GM21360 (cell line): ENCODE measurements at regions not wholly inside any gene's neighbourhood (a gene's known extent, or its start where the extent isn't known, plus 50 kb on each side); places are given as distances from the start of the nearest gene placed in this dataset.

Experiments
- ATAC-seq: cut with Tn5 transposase; IDR thresholded peaks from one replicate; pipeline ENCODE4 v1.9.1; 2021; ENCODE audit warnings: mild to moderate bottlenecking, moderate library complexity; ENCODE audit not compliant: unreplicated experiment

DNA sequence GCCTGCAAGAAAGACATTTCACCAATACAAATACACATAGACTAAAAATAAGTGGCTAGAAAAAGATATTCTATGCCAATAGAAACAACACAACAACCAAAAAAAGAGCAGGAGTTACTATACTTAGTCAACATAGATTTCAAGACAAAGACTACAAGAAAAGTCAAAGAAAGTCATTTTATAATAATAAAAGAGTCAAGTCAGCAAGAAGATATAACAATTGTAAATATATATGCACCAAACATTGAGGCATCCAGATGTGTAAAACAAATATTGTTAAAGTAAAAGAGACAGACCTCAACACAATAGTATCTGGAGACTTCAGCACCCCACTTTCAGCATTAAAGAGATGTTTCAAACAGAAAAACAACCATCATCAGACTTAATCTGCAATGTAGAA lies 104.6 kb downstream of the AMY1C start:
- ATAC-seq, result no peak

GRCh38 chr1:103859721-103860120 lies 110.0 kb downstream of the AMY1C start:
- ATAC-seq, result no peak

DNA sequence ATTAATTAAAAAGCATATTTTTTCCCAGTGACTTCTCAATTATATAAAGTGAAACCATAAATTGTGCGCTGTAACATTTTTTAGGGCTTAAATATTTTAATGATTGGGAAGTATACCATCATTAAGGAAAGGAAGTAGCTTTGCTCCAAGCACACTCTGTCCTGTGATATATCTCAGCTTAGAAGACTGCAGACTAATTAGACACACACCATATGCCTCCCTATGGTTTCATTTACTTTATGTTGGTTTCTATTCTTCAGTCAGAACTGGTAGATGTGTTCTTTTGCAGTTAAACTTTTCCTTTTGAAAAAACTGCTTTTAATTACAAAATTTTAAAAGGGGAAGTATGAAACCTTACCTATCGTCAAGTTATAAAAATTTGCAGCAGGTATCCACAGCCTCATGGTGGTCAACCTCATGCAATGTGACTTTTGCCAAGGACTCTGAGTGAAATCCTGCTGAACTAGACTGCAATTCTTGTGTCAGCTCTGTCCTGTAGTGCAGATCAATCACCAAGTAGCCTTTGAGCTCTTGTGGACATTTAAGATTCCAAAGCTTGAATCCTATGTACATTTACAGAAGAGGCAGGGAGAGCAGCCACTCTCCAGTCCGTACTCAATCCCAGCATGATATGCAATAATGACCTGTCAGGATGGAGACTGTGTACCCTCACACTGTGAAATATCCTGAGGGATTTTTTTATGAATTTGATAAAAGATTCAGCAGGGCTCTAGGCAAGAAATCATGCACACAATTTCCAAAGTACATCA lies 149.1 kb downstream of the AMY1C start:
- ATAC-seq, result no peak

GRCh38 chr1:103900005-103900404 lies 150.3 kb downstream of the AMY1C start:
- ATAC-seq, result no peak

DNA sequence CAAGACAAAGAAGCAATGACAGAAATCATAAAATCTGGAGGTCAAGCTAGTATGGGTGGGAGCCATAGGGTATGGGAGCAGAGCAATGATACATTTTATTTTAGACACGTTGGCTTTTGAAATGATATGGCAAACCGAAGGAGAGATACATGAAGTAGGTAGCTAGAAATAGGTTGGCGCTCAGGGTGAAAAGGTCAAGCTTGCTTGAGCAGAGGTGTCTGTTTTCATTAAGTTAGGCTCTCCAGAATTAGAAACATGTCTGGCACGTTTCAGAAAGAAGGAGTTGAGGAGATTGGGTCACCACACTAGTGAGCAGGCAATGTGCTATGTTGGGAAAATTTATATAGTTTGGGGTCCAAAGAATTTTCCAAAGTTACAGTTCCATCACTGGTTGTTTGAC lies 151.4 kb downstream of the AMY1C start:
- ATAC-seq, result no peak

DNA sequence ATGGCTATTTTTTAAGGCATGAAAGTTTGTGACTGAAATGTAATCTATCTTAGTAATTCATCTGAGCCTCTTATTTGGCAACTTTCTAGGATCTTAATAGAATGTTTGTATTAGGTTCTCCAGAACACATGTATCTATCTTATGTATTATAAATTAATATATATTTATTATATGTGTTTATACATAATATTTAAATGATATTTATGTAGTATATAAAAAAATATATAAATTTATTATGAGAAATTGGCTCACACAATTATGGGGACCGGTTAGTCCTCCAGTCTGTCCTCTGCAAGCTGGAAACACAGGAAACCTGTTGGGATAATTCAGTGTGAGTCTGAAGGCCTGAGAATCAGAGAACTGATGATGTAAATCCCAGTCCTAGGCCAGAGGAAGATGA lies 155.7 kb downstream of the AMY1C start:
- ATAC-seq, result no peak

DNA sequence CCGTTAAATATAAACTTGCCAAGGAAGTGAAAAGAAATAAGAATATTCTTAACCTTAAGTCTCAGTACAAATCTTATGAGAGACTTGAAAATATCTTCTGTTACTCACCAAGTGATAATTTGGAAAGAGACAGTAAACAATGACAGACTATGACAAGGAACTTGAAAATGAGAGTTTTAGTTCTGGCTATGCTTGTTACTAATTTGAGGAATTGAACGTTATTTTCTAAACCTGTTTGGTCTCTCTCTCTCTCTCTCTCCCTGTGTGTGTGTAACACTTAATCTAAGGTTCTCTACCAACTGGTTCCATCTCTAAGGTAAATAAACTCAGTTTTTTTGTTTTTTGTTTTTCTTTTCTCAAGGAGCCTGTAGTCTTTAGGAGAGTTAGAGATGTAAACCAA lies 161.8 kb downstream of the AMY1C start:
- ATAC-seq, result no peak

GRCh38 chr1:103917795-103918194 lies 168.1 kb downstream of the AMY1C start:
- no peak for ATAC-seq

- ATAC-seq, result no peak
Observed at GRCh38 chr1:103931891-103932290, 182.2 kb downstream of the AMY1C start.

GRCh38 chr1:103937763-103938357 lies 188.2 kb downstream of the AMY1C start:
- ATAC-seq, result peak; percentile 80

GRCh38 chr1:103941086-103941485 lies 191.4 kb downstream of the AMY1C start:
- ATAC-seq, result no peak

- no peak for ATAC-seq
Observed at GRCh38 chr1:103942029-103942428, 192.3 kb downstream of the AMY1C start.

DNA sequence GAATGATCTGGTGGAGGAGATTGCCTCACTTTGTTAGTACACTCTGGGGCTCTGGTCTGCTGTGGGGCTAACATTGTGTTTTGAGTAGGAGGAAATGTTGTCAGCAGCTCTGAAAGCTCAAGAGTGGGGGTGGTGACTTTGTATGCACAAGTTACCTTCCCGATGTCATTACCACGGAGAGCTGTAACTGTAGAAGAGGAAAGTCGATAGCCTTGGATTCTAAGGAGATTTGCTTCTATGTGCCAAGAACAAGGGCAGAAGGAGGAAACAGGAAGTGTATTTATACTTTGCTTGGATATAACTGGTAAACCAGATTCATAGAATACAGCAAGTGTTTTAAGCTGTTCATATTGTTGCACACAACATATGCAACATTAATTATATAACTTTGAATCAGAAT lies 196.1 kb downstream of the AMY1C start:
- ATAC-seq, result no peak

DNA sequence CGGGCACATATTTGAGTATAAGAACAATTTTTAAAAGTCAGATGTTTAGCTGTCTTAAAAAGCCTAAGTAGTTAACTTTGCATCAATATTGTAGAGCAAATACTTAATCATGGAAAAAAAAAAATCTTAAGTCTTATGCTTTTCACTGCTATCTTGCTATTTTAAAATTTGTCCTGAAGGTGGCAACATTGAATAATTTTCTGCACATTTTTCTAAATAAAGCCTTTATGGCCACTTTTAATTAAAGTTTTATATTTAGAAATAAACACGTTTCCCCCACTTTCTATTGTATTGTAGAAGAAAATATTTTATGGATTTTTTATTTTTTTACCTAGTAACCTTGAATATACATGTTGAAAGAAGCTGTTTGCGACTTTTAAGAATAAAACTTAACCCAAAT lies 198.8 kb downstream of the AMY1C start:
- no peak for ATAC-seq

DNA sequence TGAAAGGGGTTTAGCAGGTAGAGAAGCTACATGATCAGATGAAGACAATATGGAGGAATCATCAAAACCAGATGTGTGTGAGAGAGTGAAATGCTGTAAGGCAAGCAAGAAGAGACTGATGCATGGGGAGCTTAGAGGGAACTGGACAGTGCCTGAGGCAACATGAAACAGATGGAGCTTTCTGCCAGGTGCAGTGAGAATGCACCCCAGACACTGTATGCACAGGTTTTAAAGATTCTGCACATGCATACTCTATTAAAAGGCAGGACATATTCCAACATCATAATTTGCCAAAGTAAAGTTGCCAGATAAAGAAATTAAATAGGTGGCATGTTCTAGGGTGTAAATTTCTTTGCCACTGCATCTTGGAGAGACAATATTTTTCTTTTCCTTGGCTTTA lies 200.1 kb downstream of the AMY1C start:
- no peak for ATAC-seq

- ATAC-seq, result no peak
Observed at GRCh38 chr1:103953386-103953785, 203.7 kb downstream of the AMY1C start.

DNA sequence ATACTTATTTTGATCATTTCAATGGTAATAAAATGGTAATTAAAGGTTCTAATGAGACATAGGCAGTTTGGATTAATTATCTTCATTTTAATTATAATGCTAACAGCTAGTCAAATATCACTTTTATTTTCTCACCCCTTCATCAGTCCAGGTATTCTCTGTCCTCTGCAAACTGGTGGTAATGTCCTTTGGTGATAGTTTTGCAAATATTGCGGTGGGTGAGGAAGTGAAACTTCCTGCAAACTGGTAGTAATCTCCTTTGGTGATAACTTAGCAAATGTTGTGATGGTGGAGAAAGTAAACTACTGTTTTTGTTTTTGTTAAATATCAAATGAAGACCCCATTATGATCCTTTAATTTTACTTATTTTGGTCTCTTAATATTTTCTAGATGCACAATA lies 209.0 kb downstream of the AMY1C start:
- no peak for ATAC-seq

DNA sequence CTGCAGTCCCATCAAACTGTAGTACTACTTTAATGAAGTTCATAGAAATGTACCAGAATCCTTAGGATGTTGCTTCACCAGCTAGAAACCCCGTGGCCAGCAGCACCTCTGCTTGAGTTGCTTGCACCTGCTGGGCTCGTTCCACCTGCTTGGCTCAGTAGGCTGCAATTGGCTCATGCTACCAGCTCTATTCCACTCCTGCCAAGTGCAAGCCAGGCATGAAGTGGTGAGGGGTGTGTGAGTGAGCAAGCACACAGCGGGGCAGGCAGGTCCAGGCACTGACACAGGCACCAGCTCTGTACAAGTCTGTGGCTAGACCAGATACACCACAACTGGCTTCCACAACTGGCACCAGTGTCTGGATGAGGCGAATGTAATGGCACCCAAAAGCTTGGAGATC lies 209.9 kb downstream of the AMY1C start:
- ATAC-seq, result no peak

DNA sequence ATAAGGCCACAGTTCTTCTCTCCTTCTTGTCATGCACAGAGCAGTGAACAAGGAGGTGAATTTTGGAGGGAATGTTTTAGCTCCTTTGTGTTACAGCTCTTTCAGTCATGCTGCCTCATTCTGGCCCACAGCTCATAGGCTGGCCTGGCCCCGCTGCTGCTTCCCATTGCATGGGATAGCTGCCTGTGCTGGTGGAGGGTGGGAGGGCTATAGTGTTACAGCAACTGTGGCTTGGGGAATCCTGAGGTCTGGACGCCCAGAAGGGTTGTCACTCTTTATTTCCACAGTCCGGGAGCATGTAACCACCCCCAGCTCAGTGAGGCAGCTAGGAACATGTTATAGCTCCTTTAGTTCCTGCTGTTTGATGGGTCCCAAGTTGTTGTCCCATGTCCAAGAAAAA lies 210.3 kb downstream of the AMY1C start:
- ATAC-seq, result no peak

- no peak for ATAC-seq
Observed at GRCh38 chr1:103960710-103961109, 211.0 kb downstream of the AMY1C start.

- ATAC-seq, result no peak
Observed at GRCh38 chr1:103986792-103987191, 237.1 kb downstream of the AMY1C start.

- ATAC-seq, result no peak
Observed at GRCh38 chr1:103997631-103998030, 247.9 kb downstream of the AMY1C start.
